A549 (cell line): ENCODE measurements at regions not wholly inside any gene's neighbourhood (a gene's known extent, or its start where the extent isn't known, plus 50 kb on each side); places are given as distances from the start of the nearest gene placed in this dataset.

Experiments
- EP300 ChIP-seq, 2 experiments: fragments of >200 bp; sonication (Bioruptor Twin); formaldehyde crosslinking; IDR thresholded peaks; 2 replicates in 1 of 2; 3 replicates in 1 of 2; pipeline ENCODE4 v1.6.1; 2016 to 2017
- JUNB ChIP-seq: fragments of >200 bp; sonication (Bioruptor Twin); formaldehyde crosslinking; IDR thresholded peaks from 2 replicates; pipeline ENCODE4 v1.6.1; 2016
- POLR2A ChIP-seq: IDR thresholded peaks from 2 replicates; pipeline ENCODE4 v1.6.1; 2012; ENCODE audit warnings: mild to moderate bottlenecking, low read length
- RARB ChIP-seq: fragments of 250-450 bp; sonication (Bioruptor Pico); IDR thresholded peaks from 2 replicates; pipeline ENCODE4 v1.8.0; 2021; ENCODE audit warnings: mild to moderate bottlenecking, moderate library complexity
- REST ChIP-seq: fragments of 200-600 bp; sonication (generic); IDR thresholded peaks from 2 replicates; pipeline ENCODE4 v1.6.1; 2016; ENCODE audit warnings: antibody characterized with exemption, mild to moderate bottlenecking, moderate library complexity

- TF ChIP-seq POLR2A (no peak), REST (no peak), EP300 (IDR thresholded peaks at IDR 0.05) (no peak), RARB (CRISPR knock-in tag) (no peak), JUNB (no peak)
These were observed 77.4 kb upstream of the SMIM36 start for GRCh38 chr17:55588446-55589242.
